Muscle layer of duodenum (tissue), 2 donors: ENCODE measurements at regions not wholly inside any gene's neighbourhood (a gene's known extent, or its start where the extent isn't known, plus 50 kb on each side); places are given as distances from the start of the nearest gene placed in this dataset.
"Not testable (repeated sequence)": the region's sequence is repeated elsewhere in the genome, so short reads cannot be mapped to it uniquely, and the experiment has no call there.

Experiments
- H3K27ac ChIP-seq: one replicate; pipeline ENCODE4 v1.7.0; 2013; ENCODE audit warnings: mild to moderate bottlenecking, low read length
- H3K27me3 ChIP-seq: one replicate; pipeline ENCODE4 v1.7.0; 2013; ENCODE audit warnings: low read depth, mild to moderate bottlenecking, control low read depth, low read length
- H3K36me3 ChIP-seq, 2 donors: one replicate each; pipeline ENCODE4 v1.7.0; 2013; ENCODE audit warnings: low read length in 2 of 2, control low read depth in 1 of 2, mild to moderate bottlenecking in 1 of 2; ENCODE audit not compliant: insufficient read depth in 2 of 2, control insufficient read depth in 1 of 2
- H3K4me1 ChIP-seq, 2 donors: one replicate each; pipeline ENCODE4 v1.7.0; 2013; ENCODE audit warnings: low read length in 2 of 2, mild to moderate bottlenecking in 2 of 2, control low read depth in 1 of 2, moderate library complexity in 1 of 2; ENCODE audit not compliant: insufficient read depth in 2 of 2, control insufficient read depth in 1 of 2
- H3K4me3 ChIP-seq, 2 donors: one replicate each; pipeline ENCODE4 v1.7.0; 2013; ENCODE audit warnings: low read length in 2 of 2, low read depth in 1 of 2, mild to moderate bottlenecking in 1 of 2
- H3K9me3 ChIP-seq, 2 donors: one replicate each; pipeline ENCODE4 v1.7.0; 2013; ENCODE audit warnings: low read length in 2 of 2, control low read depth in 1 of 2, mild to moderate bottlenecking in 1 of 2; ENCODE audit not compliant: control insufficient read depth in 1 of 2
- donor health status: healthy.

DNA sequence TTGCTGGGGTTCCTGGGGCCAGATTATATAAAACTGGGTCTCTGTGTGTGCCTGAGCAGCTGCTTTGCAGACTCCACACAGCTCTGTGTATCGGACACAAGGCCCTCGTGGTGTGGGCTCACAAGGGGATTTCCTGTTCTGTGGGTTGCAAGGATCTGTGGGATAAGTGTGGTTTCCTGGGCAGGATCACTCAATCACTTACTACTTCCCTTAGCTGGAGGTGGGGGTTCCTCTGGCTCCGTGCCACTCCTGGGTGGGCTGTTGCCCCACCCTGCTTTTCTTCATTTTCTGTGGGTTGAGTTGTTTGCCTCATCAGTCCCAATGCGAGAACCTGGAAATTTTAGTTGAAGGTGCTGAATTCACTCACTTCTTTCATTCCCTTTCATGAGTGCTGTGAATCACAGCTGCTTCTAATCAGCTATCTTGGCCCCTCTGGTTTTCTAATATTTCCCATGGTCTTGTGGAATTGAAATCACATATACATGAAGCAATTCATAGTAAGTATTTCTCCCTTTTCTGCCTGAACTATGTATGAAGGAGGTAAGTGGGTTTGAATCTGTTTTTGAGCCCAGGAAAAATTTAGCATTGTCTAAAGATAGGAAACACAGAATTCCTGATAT is 196.3 kb downstream of the DCDC2C start:
- Histone ChIP-seq H3K27me3 (no peaks in the 10 kb centered on the region), H3K36me3 (no peaks in the 10 kb centered on the region), H3K9me3 (no peaks in the 10 kb centered on the region), H3K4me3 (no peak overlapping the region), H3K27ac (no peak overlapping the region), H3K4me1 (no peaks in the 10 kb centered on the region)

DNA sequence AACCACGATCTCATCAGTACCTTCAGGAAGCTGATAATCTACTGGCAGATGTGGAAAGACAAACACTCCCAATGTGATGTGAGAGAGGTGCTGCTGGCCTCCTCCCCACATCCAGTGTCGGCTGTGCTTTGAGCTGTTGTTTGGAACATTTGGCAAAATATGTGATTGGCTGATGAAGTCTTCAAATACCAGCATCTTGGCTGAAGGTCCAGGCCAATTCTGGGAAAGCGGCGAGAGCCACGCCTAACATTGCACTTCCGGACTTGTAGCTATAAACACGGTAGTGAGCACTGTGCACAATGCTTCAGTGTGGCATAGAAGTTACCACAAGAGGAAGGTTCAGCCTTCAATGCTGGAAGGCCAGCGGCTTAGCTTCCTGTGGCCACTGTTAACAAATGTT is 198.8 kb downstream of the DCDC2C start:
- Histone ChIP-seq H3K36me3 (no peaks in the 10 kb centered on the region), H3K4me1 (no peaks in the 10 kb centered on the region), H3K4me3 (no peak overlapping the region), H3K27ac (no peak overlapping the region), H3K27me3 (no peaks in the 10 kb centered on the region), H3K9me3 (no peaks in the 10 kb centered on the region)

DNA sequence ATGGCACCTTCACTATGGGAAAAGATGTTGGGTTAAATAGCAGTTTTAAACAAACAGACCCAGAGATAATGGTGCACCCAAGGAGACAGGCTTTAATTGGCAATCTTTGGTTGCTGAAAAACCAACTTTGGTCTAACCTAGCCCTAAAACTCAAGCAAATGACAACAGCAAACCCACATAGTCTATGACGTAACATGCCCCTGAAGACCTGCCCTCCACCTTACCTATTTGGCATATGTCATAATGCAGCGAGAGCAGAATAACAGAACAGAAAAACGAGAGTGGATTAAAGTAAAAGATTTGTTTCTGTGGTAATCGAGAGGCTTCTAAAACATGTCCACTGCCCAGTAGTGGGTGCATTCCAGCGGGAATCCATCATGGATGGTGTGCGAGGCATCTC is 200.7 kb downstream of the DCDC2C start:
- Histone ChIP-seq H3K27me3 (no peaks in the 10 kb centered on the region), H3K27ac (no peak overlapping the region), H3K4me1 (no peaks in the 10 kb centered on the region), H3K36me3 (no peaks in the 10 kb centered on the region), H3K4me3 (no peak overlapping the region), H3K9me3 (peaks cover 0 to 5% of the 10 kb centered on the region in 2 donors)

DNA sequence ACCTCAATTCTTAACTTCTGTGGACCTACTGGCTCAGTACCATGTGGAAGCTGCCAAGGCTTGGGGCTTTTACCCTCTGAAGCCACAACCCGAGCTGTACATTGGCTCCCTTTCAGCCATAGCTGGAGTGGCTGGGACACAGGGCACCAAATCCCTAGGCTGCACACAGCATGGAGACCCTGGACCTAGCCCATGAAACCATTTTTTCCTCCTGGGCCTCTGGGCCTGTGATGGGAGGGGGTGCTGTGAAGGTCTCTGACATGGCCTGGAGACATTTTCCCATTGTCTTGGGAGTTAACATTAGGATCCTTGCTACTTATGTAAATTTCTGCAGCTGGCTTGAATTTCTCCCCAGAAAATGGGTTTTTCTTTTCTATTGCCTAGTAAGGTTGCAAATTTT is 205.1 kb downstream of the DCDC2C start:
- H3K9me3 ChIP-seq, H3K4me3 ChIP-seq, H3K36me3 ChIP-seq, H3K27me3 ChIP-seq, H3K4me1 ChIP-seq, H3K27ac ChIP-seq: not testable (repeated sequence)

DNA sequence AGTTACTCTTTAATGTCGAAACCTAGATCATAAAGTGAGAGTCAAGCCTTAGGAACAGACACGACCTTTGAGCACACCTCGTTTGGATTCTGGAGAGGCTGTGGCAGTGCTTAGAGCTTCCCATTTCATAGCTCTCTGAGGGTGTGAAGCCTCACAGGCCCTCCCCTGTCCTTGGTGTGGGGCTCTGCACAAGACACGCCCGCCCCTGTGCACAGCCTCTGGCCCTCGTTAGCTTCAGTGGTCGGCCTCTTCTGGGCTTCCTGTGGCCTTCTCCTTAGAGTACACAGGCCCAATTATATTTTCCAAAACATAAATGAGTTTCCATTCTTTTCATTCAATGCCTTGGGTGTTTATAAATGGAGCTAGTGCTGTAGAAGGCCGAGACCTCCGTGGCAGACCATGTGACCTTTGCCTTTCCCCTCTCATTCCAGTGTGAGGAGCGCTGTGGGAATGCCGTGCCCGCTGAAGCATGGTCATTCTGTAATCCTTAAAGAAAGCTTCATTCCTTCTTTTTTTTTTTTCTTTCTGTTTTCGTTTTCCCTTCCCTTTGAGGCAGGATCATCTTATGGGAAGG is 208.6 kb downstream of the DCDC2C start:
- H3K9me3 ChIP-seq = peaks cover 0 to 5% of the 10 kb centered on the region in 2 donors
- H3K36me3 ChIP-seq = no peaks in the 10 kb centered on the region
- H3K27ac ChIP-seq = no peak overlapping the region
- no peaks in the 10 kb centered on the region for H3K4me1 ChIP-seq
- no peaks in the 10 kb centered on the region for H3K27me3 ChIP-seq
- H3K4me3 ChIP-seq = no peak overlapping the region

DNA sequence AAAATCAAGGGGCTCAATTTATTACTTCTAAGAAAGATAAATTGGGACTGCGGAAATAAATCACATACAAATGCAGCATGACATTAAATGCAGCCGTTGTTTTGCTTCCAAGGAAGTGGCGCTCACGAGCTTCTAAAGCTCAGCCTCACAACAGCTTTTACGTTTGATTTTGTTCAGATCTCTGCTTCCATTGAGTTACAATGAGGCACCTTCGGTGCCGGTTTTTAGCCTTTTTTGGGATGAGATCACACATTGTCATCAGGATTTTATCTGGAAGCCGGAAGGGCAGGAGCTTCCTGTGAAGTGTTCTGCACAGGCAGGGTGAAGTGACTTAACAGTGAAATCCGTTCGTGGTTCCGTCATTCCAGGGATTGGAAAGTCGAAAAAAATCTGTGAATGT is 209.8 kb downstream of the DCDC2C start:
- Histone ChIP-seq H3K27ac (no peak overlapping the region), H3K4me1 (no peaks in the 10 kb centered on the region), H3K9me3 (peaks cover 0 to 4% of the 10 kb centered on the region in 2 donors), H3K27me3 (no peaks in the 10 kb centered on the region), H3K4me3 (no peak overlapping the region), H3K36me3 (no peaks in the 10 kb centered on the region)

DNA sequence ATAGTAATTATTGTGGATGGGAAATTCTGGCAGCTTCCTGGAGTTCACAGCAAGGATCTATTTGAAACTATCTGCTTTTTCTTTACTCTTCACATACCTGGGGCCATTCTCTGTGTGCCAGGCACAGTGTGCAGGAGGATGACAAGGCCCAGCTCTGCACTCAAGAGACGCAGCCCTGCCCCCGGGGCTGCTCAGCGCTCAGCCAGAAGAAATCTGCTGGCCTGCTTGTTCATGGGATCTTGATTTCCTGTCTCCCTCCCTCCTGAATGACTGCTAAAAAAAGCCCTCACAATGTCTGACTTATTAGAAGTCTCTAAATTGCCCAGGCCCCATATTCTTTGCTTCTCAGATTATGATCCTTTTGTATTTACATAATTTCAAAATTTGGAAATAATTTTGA is 210.9 kb downstream of the DCDC2C start:
- no peak overlapping the region for H3K27ac ChIP-seq
- H3K4me1 ChIP-seq = no peaks in the 10 kb centered on the region
- no peaks in the 10 kb centered on the region for H3K36me3 ChIP-seq
- no peaks in the 10 kb centered on the region for H3K27me3 ChIP-seq
- no peak overlapping the region for H3K4me3 ChIP-seq
- H3K9me3 ChIP-seq = no peaks in the 10 kb centered on the region

DNA sequence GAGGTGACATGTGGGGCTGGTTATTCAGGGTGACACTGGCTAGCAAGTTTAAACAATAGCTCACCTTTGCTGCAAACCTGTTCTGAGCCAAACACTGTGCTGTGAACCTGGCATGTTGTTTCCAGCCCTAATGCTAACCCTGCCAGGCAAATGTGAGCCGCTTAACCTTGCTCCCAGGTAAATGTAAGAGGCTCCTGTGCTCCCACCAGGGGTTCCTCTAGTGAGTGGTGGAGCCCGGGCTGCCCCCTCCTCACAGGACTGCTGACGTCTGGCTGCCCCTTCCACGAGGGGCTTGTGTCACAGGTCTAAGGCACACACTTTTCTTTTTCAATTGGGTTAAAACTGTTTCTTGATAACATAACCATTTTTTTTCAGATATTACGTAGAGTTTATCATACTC is 223.7 kb downstream of the DCDC2C start:
- Histone ChIP-seq H3K4me3 (no peak overlapping the region), H3K9me3 (no peaks in the 10 kb centered on the region), H3K27me3 (no peaks in the 10 kb centered on the region), H3K4me1 (no peaks in the 10 kb centered on the region), H3K36me3 (no peaks in the 10 kb centered on the region), H3K27ac (no peak overlapping the region)

DNA sequence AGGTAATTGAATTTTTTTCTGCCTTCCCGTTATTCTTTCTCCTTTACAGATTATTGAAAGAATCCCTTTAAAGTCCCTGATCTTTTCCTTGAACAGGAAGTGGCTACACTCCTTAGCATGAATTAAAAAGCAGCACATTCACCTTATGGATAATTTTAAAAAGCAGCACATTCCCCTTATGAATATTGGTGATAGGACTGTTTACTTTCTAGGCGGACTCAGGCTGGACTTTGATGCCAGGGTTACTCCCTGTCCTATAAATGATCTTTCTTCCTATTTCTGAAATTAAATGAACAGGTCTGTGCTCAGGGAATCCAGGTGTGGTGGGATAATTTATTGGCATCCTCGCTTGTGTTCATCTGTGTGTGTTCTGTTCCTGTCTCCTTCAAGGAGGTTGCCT is 226.0 kb downstream of the DCDC2C start:
- H3K36me3 ChIP-seq = no peaks in the 10 kb centered on the region
- no peak overlapping the region for H3K4me3 ChIP-seq
- no peak overlapping the region for H3K27ac ChIP-seq
- H3K9me3 ChIP-seq = peaks cover 0 to 3% of the 10 kb centered on the region in 2 donors
- H3K27me3 ChIP-seq = no peaks in the 10 kb centered on the region
- H3K4me1 ChIP-seq = no peaks in the 10 kb centered on the region

DNA sequence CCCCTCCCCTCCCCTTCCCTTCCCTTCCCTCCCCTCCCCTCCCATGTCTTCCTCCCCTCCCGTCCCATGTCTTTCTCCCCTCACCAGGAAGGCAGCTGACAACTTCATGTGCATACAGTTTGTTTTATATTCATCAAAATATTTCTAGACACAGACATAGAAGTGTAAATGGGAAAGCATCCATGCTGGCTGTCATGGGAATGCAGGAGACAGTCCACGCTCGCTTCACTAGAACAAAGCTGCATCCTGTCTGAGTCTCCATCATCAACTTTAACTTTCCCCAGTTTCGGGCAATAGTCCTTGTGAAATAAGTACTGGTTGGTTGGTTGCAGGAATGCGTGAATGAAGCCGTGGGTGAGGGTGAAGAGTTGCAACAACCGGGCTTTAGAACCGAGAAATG is 226.9 kb downstream of the DCDC2C start:
- H3K9me3 ChIP-seq = peaks cover 0 to 3% of the 10 kb centered on the region in 2 donors
- no peaks in the 10 kb centered on the region for H3K27me3 ChIP-seq
- H3K4me3 ChIP-seq = no peak overlapping the region
- H3K4me1 ChIP-seq = no peaks in the 10 kb centered on the region
- no peak overlapping the region for H3K27ac ChIP-seq
- no peaks in the 10 kb centered on the region for H3K36me3 ChIP-seq

DNA sequence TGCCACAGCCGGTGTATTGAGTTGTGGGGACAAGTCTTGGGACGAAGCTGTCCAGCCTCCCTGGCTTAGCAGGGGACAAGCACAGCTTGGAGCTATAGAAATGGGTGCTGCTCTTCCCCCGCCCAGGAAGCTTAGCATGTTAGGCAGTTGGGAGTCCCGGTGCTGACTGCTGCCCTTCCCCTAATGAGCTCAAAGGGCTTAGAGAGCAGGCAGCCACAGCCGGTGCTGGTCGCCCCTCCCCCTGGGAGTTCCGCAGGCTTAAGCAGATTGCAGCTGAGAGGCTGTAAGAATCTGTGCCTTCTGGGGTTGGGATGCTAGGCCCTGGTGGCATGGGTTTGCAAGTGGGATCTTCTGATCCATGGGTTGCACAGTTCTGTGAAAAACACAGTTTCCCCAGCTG is 237.3 kb downstream of the DCDC2C start:
- Histone ChIP-seq H3K27me3 (no peaks in the 10 kb centered on the region), H3K4me1 (no peaks in the 10 kb centered on the region), H3K9me3 (peaks cover 0 to 5% of the 10 kb centered on the region in 2 donors), H3K27ac (no peak overlapping the region), H3K4me3 (no peak overlapping the region), H3K36me3 (no peaks in the 10 kb centered on the region)

DNA sequence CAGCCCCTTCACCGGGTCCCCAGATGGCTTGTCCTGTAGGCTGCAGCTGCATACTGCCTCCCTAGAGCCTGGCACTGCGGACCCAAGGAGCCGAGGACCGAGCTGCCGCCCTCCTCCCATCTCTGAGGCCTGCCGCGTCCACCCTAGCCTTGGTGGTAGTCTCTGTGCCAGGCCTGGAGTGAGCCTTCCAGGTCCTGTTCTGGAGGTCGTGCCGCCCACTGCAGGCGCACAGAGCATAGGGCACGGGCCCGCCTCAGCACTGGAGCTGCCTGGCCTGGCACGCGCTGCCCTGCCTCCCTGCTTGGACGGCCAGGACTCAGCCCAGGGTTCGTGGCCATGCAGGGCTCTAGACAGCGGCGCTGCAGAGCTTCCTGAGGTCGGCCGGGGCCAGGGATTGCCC is 239.5 kb downstream of the DCDC2C start:
- Histone ChIP-seq H3K4me1 (no peaks in the 10 kb centered on the region), H3K36me3 (no peaks in the 10 kb centered on the region), H3K27me3 (no peaks in the 10 kb centered on the region), H3K27ac (no peak overlapping the region), H3K4me3 (no peak overlapping the region), H3K9me3 (peaks cover 0 to 2% of the 10 kb centered on the region in 2 donors)
